Astrocyte (in vitro differentiated cells and primary cell): ENCODE measurements at regions not wholly inside any gene's neighbourhood (a gene's known extent, or its start where the extent isn't known, plus 50 kb on each side); places are given as distances from the start of the nearest gene placed in this dataset.

Source experiments
- EZH2 ChIP-seq: IDR thresholded peaks from 2 replicates; pipeline ENCODE4 v1.6.1; 2012; ENCODE audit warnings: mild to moderate bottlenecking, low read length, inconsistent platforms; ENCODE audit not compliant: insufficient read depth
- TF ChIP-seq, protein P1 (sequence below): IDR thresholded peaks from 2 replicates; pipeline ENCODE4 v1.5.1; 2011; ENCODE audit warnings: low read depth, mild to moderate bottlenecking, inconsistent platforms, low read length, moderate library complexity; ENCODE audit not compliant: insufficient read depth

DNA sequence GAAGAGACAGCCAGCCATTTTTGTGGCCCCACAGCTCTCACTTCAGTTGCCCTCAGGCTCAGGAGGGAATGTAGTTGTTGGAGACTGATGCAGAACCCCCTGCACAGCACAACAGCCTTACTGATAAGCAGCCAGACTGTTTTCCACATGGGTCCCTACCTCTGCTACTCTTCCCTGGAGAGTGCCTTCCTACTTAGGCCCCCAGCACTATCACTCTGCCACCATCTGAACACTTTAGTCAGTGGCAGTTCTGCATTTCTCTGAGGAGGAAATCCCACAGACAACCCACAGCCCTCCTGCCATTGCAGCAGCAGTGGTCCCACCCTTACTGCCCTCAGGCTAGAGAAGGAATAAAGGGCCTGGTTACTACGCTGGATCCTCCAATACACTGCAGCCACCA is 61.8 kb upstream of the PTPRD start:
- TF ChIP-seq, protein P1, sequence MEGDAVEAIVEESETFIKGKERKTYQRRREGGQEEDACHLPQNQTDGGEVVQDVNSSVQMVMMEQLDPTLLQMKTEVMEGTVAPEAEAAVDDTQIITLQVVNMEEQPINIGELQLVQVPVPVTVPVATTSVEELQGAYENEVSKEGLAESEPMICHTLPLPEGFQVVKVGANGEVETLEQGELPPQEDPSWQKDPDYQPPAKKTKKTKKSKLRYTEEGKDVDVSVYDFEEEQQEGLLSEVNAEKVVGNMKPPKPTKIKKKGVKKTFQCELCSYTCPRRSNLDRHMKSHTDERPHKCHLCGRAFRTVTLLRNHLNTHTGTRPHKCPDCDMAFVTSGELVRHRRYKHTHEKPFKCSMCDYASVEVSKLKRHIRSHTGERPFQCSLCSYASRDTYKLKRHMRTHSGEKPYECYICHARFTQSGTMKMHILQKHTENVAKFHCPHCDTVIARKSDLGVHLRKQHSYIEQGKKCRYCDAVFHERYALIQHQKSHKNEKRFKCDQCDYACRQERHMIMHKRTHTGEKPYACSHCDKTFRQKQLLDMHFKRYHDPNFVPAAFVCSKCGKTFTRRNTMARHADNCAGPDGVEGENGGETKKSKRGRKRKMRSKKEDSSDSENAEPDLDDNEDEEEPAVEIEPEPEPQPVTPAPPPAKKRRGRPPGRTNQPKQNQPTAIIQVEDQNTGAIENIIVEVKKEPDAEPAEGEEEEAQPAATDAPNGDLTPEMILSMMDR, result no peak
- TF ChIP-seq EZH2, result no peak
